ENCODE measurements at regions not wholly inside any gene's neighbourhood (a gene's known extent, or its start where the extent isn't known, plus 50 kb on each side); places are given as distances from the start of the nearest gene placed in this dataset.

DNA sequence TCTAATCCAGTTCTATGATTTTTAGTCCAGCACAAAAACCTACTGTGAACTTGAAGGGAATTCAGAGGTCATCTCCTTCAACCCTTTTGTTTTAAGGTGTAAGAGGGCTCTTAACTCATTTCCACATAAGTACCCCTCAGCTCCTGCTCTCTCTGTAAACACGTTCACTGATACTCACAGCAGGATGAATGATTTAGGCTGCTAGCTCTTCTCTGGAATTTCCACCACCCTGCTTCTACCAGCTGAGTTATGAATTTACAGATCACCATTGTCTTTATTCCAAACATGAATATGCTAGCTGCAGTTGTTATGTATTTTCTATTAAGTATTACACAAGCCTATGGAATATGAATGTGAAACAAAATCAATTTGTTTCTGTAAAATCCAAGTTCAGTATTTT lies 101.3 kb upstream of the NANOGP8 start:
- no peak overlapping the region for H3K4me3 Mint-ChIP-seq
- H3K27me3 Mint-ChIP-seq (ENCODE audit: low read depth), result peaks cover 35% of the 10 kb centered on the region
- H3T11ph ChIP-seq (ENCODE audit: low read length), result no peak overlapping the region
- H3K4ac ChIP-seq (ENCODE audit: low read depth, low read length), result no peak overlapping the region
- H2BK20ac ChIP-seq (ENCODE audit: low read depth, low read length, poor library complexity, severe bottlenecking), result no peak overlapping the region
- H3K14ac ChIP-seq (ENCODE audit: insufficient read depth, low read length), result no peak overlapping the region
- H3K36me3 Mint-ChIP-seq (ENCODE audit: insufficient read depth in 1 of 3, low read depth in 3 of 3), result peaks cover 8 to 19% (median 16%) of the 10 kb centered on the region in 3 experiments
- H3K79me1 ChIP-seq (ENCODE audit: insufficient read depth, low read depth, low read length, poor library complexity, severe bottlenecking), result no peaks in the 10 kb centered on the region
- no peak overlapping the region for H4K8ac ChIP-seq (replicated peaks; ENCODE audit: insufficient read length, low read depth, low read length)
- no peaks in the 10 kb centered on the region for H3K27me3 ChIP-seq (ENCODE audit: insufficient read depth, low read length)
- no peak overlapping the region for H4K5ac ChIP-seq (ENCODE audit: insufficient read length, low read depth, low read length)
- no peak overlapping the region for H3K56ac ChIP-seq (ENCODE audit: insufficient read length, low read depth, low read length)
- no peak overlapping the region for H3K4me2 ChIP-seq (ENCODE audit: insufficient read depth, insufficient read length, low read length)
- no peak overlapping the region for H2AFZ ChIP-seq (ENCODE audit: low read length)
- H3K9me3 Mint-ChIP-seq, result peaks cover 10 to 17% of the 10 kb centered on the region in 2 experiments
- no peaks in the 10 kb centered on the region for H3K23me2 ChIP-seq (ENCODE audit: insufficient read length, low read depth, low read length, poor library complexity, severe bottlenecking)
- H2BK5ac ChIP-seq (ENCODE audit: insufficient read length, low read length), result no peak overlapping the region
- H4K20me1 ChIP-seq (ENCODE audit: control insufficient read depth, insufficient read depth, insufficient read length), result no peaks in the 10 kb centered on the region
- H3K18ac ChIP-seq (ENCODE audit: insufficient read length, low read depth, low read length), result no peak overlapping the region
- H2AK5ac ChIP-seq (ENCODE audit: insufficient read length, low read length), result no peak overlapping the region
- H4K91ac ChIP-seq (ENCODE audit: insufficient read length, low read depth, low read length), result no peak overlapping the region
- H3K9me3 ChIP-seq (ENCODE audit: control insufficient read depth, low read depth, low read length), result peaks cover 8% of the 10 kb centered on the region
- no peak overlapping the region for H2BK120ac ChIP-seq (ENCODE audit: low read depth, low read length, poor library complexity, severe bottlenecking)
- no peak overlapping the region for H3K27ac ChIP-seq (ENCODE audit: insufficient read length, low read depth, low read length)
- peaks cover 8% of the 10 kb centered on the region; the same call in 1 of the 2 replicates for H3K4me1 ChIP-seq (ENCODE audit: insufficient read depth, low read length)
- no peak overlapping the region for H3K9ac ChIP-seq (ENCODE audit: extremely low read depth, insufficient read length, low read length)
- no peak overlapping the region; a peak in 1 of 7 replicates for H3K27ac Mint-ChIP-seq
- H3K23ac ChIP-seq (ENCODE audit: insufficient read length, low read depth, low read length), result no peak overlapping the region
- no peaks in the 10 kb centered on the region for H3K79me2 ChIP-seq (ENCODE audit: insufficient read depth, low read length)
- no peak overlapping the region for H2BK15ac ChIP-seq (ENCODE audit: low read depth, low read length)
- H2BK12ac ChIP-seq (ENCODE audit: insufficient read length, low read depth, low read length), result no peak overlapping the region
- no CpG with 5 or more reads among the region's 1 CpG for WGBS (ENCODE audit: extremely low coverage, insufficient read length, low lambda C conversion rate)
- no peak for DNase-seq
- no peak for TF ChIP-seq CTCF (conservative IDR thresholded peaks at IDR 0.05)
- peaks cover 58 to 59% of the 10 kb centered on the region in 2 experiments for H3K4me1 Mint-ChIP-seq
